ENCODE measurements at regions not wholly inside any gene's neighbourhood (a gene's known extent, or its start where the extent isn't known, plus 50 kb on each side); places are given as distances from the start of the nearest gene placed in this dataset.
"Not testable (repeated sequence)": the region's sequence is repeated elsewhere in the genome, so short reads cannot be mapped to it uniquely, and the experiment has no call there.

DNA sequence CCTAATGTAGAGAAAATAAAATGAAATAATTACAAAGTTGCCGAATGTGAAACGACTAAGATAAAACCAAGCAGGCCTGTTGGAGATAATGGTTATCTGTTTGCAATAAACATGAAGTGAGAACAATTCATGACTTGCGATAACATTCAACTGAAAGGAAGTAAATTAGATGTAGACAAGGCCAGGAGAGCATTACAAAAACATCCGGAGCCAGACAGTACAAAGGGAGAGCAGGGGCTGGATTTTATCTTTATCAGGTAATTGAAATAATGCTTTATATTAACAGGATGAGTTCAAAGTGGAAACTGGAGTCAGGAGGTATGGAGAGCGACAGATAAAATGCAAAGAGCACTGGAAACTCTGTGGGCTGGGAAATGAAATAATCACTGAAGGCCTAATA lies 265.6 kb upstream of the GOT2 start:
- Histone ChIP-seq H3K4me3 (no peak overlapping the region), H3K4me1 (replicated peaks in 1 of 2) (no peaks in the 10 kb centered on the region), H3K27ac (no peak overlapping the region)
- ATAC-seq (replicated peaks in 6 of 8) = no peak
- 28 to 100% (median 84%) methylated on average over 4 to 5 of the region's 5 CpGs for WGBS, 10 experiments
- in situ Hi-C loops (cut with MboI; ENCODE audit: low pct_unique_long_range_greater_than_20kb in 2 of 9, low sequenced_read_pairs in 9 of 9, unreplicated experiment in 9 of 9) = no loop called here

DNA sequence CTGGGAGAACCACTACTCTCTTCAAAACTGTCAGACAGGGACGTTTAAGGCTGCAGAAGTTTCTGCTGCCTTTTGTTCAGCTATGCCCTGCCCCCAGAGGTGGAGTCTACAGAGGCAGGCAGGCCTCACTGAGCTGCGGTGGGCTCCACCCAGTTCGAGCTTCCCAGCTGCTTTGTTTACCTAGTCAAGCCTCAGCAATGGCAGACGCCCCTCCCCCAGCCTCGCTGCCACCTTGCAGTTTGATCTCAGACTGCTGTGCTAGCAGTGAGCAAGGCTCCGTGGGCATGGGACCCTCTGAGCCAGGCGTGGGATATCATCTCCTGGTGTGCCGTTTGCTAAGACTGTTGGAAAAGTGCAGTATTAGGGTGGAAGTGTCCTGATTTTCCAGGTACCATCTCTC lies 258.6 kb upstream of the GOT2 start:
- ATAC-seq (replicated peaks in 6 of 8); H3K27ac ChIP-seq; in situ Hi-C loops (cut with MboI; ENCODE audit: low pct_unique_long_range_greater_than_20kb in 2 of 9, low sequenced_read_pairs in 9 of 9, unreplicated experiment in 9 of 9); H3K4me1 ChIP-seq (replicated peaks in 1 of 2); H3K4me3 ChIP-seq: not testable (repeated sequence)
- 34% methylated on average over 6 of the region's 8 CpGs; no CpG with 5 or more reads in 9 of the 10 experiments for WGBS, 10 experiments

- H3K4me1 ChIP-seq (replicated peaks in 1 of 2); H3K4me3 ChIP-seq; H3K27ac ChIP-seq; in situ Hi-C loops (cut with MboI; ENCODE audit: low pct_unique_long_range_greater_than_20kb in 2 of 9, low sequenced_read_pairs in 9 of 9, unreplicated experiment in 9 of 9); ATAC-seq (replicated peaks in 6 of 8): not testable (repeated sequence)
- 26 to 100% (median 88%) methylated on average over 2 to 9 of the region's 19 CpGs; no CpG with 5 or more reads in 3 of the 10 experiments for WGBS, 10 experiments
These were observed 249.3 kb upstream of the GOT2 start for GRCh38 chr16:58983181-58983965.

GRCh38 chr16:58970775-58971174 lies 236.7 kb upstream of the GOT2 start:
- no peak overlapping the region for H3K4me3 ChIP-seq
- WGBS, 10 experiments = 14 to 100% (median 40%) methylated on average over 1 of the region's 1 CpG; no CpG with 5 or more reads in 5 of the 10 experiments
- in situ Hi-C loops (cut with MboI; ENCODE audit: low pct_unique_long_range_greater_than_20kb in 2 of 9, low sequenced_read_pairs in 9 of 9, unreplicated experiment in 9 of 9) = no loop called here
- peaks cover 0 to 12% of the 10 kb centered on the region in 2 donors for H3K4me1 ChIP-seq (replicated peaks in 1 of 2)
- ATAC-seq (replicated peaks in 6 of 8) = peak in 2 of 8 experiments; percentile 55 to 78
- no peak overlapping the region for H3K27ac ChIP-seq

DNA sequence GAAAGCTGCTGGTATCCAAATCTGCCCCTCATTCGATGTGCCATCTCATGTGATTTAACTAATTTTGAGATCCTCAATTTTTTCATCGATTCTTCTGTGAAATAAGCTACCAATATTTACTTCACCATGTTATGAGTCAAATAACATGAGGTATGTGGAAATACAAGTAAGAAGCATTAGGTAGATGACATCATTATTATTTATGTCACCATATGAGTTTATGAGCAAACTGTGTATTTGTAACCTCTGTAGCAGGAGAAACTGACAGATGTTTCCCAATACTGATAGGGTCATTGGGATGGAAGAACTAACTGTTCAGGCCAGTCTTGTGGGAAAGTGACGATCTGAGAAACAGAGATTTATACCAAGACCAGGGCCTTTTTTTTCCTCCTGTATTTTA lies 229.4 kb upstream of the GOT2 start:
- Histone ChIP-seq H3K4me1 (replicated peaks in 1 of 2) (peaks cover 0 to 1% of the 10 kb centered on the region in 2 donors), H3K4me3 (no peak overlapping the region), H3K27ac (no peak overlapping the region)
- ATAC-seq (replicated peaks in 6 of 8) = no peak
- 0 to 100% (median 44%) methylated on average over 1 to 3 of the region's 3 CpGs; no CpG with 5 or more reads in 1 of the 10 experiments for WGBS, 10 experiments
- in situ Hi-C loops (cut with MboI; ENCODE audit: low pct_unique_long_range_greater_than_20kb in 2 of 9, low sequenced_read_pairs in 9 of 9, unreplicated experiment in 9 of 9) = no loop called here

GRCh38 chr16:58962811-58963210 lies 228.7 kb upstream of the GOT2 start:
- peak in 2 of 8 experiments; percentile 29 to 33 for ATAC-seq (replicated peaks in 6 of 8)
- no peak overlapping the region for H3K27ac ChIP-seq
- 0 to 100% (median 53%) methylated on average over 1 of the region's 1 CpG; no CpG with 5 or more reads in 6 of the 10 experiments for WGBS, 10 experiments
- H3K4me1 ChIP-seq (replicated peaks in 1 of 2) = peaks cover 0 to 6% of the 10 kb centered on the region in 2 donors
- in situ Hi-C loops (cut with MboI; ENCODE audit: low pct_unique_long_range_greater_than_20kb in 2 of 9, low sequenced_read_pairs in 9 of 9, unreplicated experiment in 9 of 9) = no loop called here
- no peak overlapping the region for H3K4me3 ChIP-seq

DNA sequence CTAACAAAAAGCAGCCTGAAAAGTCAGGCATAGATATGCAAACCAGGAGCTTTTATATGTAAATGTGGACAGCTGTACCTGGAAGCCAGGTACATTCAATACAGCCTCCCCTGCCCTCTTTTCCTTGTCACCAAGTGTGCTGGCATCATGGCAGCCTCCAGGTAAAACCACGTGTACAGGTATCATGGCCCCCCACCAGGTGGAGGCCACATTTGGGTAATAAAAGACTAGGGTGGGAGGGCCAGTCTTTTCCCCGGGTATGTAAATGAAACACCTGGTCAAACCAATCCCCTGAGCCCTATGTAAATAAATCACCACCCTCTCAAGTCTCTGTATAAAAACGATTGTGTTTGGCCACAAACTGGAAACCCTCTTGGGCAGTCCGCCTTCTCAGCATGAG lies 226.4 kb upstream of the GOT2 start:
- H3K4me1 ChIP-seq (replicated peaks in 1 of 2) = peaks cover 0 to 8% of the 10 kb centered on the region in 2 donors
- no peak for ATAC-seq (replicated peaks in 6 of 8)
- H3K4me3 ChIP-seq = no peak overlapping the region
- no peak overlapping the region for H3K27ac ChIP-seq
- WGBS, 10 experiments = 11 to 75% (median 59%) methylated on average over 2 to 4 of the region's 4 CpGs; no CpG with 5 or more reads in 2 of the 10 experiments
- in situ Hi-C loops (cut with MboI; ENCODE audit: low pct_unique_long_range_greater_than_20kb in 2 of 9, low sequenced_read_pairs in 9 of 9, unreplicated experiment in 9 of 9) = no loop called here

DNA sequence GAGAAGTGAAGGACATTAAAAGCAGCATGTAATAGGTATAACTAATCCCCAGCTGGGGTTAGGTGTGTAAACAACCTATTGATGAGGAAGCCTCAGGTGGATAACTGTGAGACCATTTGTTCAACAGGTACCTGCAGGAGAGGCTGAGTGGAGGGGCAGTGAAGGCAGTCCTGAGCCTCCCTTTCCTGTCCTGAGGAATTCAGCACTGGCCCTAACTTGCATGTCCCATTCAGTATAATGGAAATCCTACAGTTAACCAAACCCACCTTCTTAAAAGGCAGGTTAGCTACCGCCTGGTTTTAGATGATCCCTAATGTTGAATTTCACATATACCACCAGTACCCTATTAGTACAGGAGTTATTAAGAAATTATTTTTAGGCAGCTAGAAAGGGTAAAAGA lies 225.9 kb upstream of the GOT2 start:
- 75 to 100% (median 92%) methylated on average over 1 of the region's 1 CpG; no CpG with 5 or more reads in 3 of the 10 experiments for WGBS, 10 experiments
- in situ Hi-C loops (cut with MboI; ENCODE audit: low pct_unique_long_range_greater_than_20kb in 2 of 9, low sequenced_read_pairs in 9 of 9, unreplicated experiment in 9 of 9) = no loop called here
- Histone ChIP-seq H3K4me1 (replicated peaks in 1 of 2) (peaks cover 0 to 8% of the 10 kb centered on the region in 2 donors), H3K27ac (no peak overlapping the region), H3K4me3 (no peak overlapping the region)
- no peak for ATAC-seq (replicated peaks in 6 of 8)

DNA sequence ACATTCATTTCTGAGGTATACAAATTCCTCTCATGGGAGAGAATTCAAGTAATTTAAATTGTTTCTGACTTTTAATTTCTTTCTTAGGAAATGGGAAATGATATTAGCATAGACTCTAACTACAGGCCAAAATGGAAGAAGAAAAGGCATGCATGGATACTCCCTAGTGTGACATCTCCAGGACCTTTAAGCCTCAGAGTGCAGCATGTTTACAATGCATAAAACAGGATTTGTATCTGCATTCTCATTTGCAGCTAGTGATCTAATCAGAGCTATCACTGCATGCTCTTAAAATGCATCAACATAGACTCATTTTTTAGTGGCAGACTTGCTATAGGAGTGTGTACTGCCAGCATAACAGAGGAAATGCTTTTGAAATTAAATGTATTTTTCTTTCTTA lies 224.6 kb upstream of the GOT2 start:
- Histone ChIP-seq H3K27ac (no peak overlapping the region), H3K4me3 (no peak overlapping the region), H3K4me1 (replicated peaks in 1 of 2) (peaks cover 0 to 8% of the 10 kb centered on the region in 2 donors)
- in situ Hi-C loops (cut with MboI; ENCODE audit: low pct_unique_long_range_greater_than_20kb in 2 of 9, low sequenced_read_pairs in 9 of 9, unreplicated experiment in 9 of 9) = no loop called here
- ATAC-seq (replicated peaks in 6 of 8) = peak in 3 of 8 experiments; percentile 74 to 96 (median 80)

- in situ Hi-C loops (cut with MboI; ENCODE audit: low pct_unique_long_range_greater_than_20kb in 2 of 9, low sequenced_read_pairs in 9 of 9, unreplicated experiment in 9 of 9) = no loop called here
These were observed 214.1 kb upstream of the GOT2 start for GRCh38 chr16:58948244-58948643.

DNA sequence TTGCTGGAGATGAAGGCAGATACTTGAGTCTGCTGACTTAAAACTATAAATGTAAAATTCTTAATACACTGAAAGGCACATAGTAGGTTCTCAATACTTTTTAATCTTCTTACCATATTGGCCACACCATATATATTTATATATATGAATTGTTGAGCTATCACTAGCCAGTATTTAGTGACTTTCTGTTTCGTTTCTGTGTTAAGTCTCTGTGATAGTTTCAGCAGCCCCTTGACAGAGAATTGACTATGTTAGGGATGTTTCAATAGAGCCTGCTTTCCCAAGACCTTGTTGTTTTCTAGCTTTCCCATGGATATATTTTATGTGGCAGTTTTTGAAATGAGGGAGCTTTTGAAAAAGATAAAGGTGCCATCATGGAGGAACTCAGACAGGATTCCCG lies 206.5 kb upstream of the GOT2 start:
- H3K27ac ChIP-seq = no peak overlapping the region
- in situ Hi-C loops (cut with MboI; ENCODE audit: low pct_unique_long_range_greater_than_20kb in 2 of 9, low sequenced_read_pairs in 9 of 9, unreplicated experiment in 9 of 9) = no loop called here
- WGBS, 10 experiments = 10 to 100% (median 85%) methylated on average over 1 to 2 of the region's 2 CpGs; no CpG with 5 or more reads in 2 of the 10 experiments
- H3K4me3 ChIP-seq = no peak overlapping the region
- H3K4me1 ChIP-seq (replicated peaks in 1 of 2) = peaks cover 0 to 8% of the 10 kb centered on the region in 2 donors
- ATAC-seq (replicated peaks in 6 of 8) = no peak

More at GRCh38 chr16:58948244-58948643, 214.1 kb upstream of the GOT2 start:
- Histone ChIP-seq H3K4me1 (replicated peaks in 1 of 2) (no peaks in the 10 kb centered on the region), H3K27ac (no peak overlapping the region), H3K4me3 (no peak overlapping the region)
- ATAC-seq (replicated peaks in 6 of 8) = no peak
- WGBS, 10 experiments = 0 to 100% (median 66%) methylated on average over 1 of the region's 1 CpG; no CpG with 5 or more reads in 2 of the 10 experiments

GRCh38 chr16:58938811-58939210 lies 204.7 kb upstream of the GOT2 start:
- Histone ChIP-seq H3K27ac (no peak overlapping the region), H3K4me3 (no peak overlapping the region), H3K4me1 (replicated peaks in 1 of 2) (peaks cover 0 to 8% of the 10 kb centered on the region in 2 donors)
- in situ Hi-C loops (cut with MboI; ENCODE audit: low pct_unique_long_range_greater_than_20kb in 2 of 9, low sequenced_read_pairs in 9 of 9, unreplicated experiment in 9 of 9) = no loop called here
- 0 to 90% (median 36%) methylated on average over 2 to 6 of the region's 7 CpGs; no CpG with 5 or more reads in 2 of the 10 experiments for WGBS, 10 experiments
- ATAC-seq (replicated peaks in 6 of 8) = peak in 1 of 8 experiments; percentile 18

- ATAC-seq (replicated peaks in 6 of 8) = no peak
- Histone ChIP-seq H3K4me1 (replicated peaks in 1 of 2) (peaks cover 0 to 8% of the 10 kb centered on the region in 2 donors), H3K27ac (no peak overlapping the region), H3K4me3 (no peak overlapping the region)
- 7 to 93% (median 76%) methylated on average over 1 to 4 of the region's 5 CpGs; no CpG with 5 or more reads in 2 of the 10 experiments for WGBS, 10 experiments
- in situ Hi-C loops (cut with MboI; ENCODE audit: low pct_unique_long_range_greater_than_20kb in 2 of 9, low sequenced_read_pairs in 9 of 9, unreplicated experiment in 9 of 9) = no loop called here
These were observed 203.5 kb upstream of the GOT2 start for GRCh38 chr16:58937661-58938060.

DNA sequence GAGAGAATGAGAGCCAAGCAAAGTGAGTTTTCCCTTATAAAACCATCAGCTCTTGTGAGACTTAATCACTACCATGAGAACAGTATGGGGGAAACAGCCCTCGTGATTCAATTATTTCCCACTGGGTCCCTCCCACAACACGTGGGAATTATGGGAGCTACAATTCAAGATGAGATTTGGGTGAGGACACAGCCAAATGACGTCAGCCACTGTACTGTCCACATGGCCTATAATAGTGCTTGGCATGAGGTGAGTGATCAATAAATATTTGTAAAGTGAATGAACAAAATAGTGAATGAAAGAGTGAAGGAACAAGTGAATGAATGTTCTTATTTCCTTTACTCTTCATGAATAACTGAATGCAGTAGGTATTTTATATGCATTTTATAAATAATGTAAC lies 199.1 kb upstream of the GOT2 start:
- 0 to 96% (median 53%) methylated on average over 1 to 3 of the region's 3 CpGs; no CpG with 5 or more reads in 1 of the 10 experiments for WGBS, 10 experiments
- ATAC-seq (replicated peaks in 6 of 8) = no peak
- Histone ChIP-seq H3K27ac (no peak overlapping the region), H3K4me3 (no peak overlapping the region), H3K4me1 (replicated peaks in 1 of 2) (no peaks in the 10 kb centered on the region)
- in situ Hi-C loops (cut with MboI; ENCODE audit: low pct_unique_long_range_greater_than_20kb in 2 of 9, low sequenced_read_pairs in 9 of 9, unreplicated experiment in 9 of 9) = no loop called here
